ENCODE measurements at regions not wholly inside any gene's neighbourhood (a gene's known extent, or its start where the extent isn't known, plus 50 kb on each side); places are given as distances from the start of the nearest gene placed in this dataset.

GRCh38 chr7:47707583-47707982 lies 125.7 kb upstream of the TNS3 start (continued):
- TF ChIP-seq ZNF280D (CRISPR knock-in tag; IDR thresholded peaks at IDR 0.05) (no peak), ZNF333 (CRISPR knock-in tag; IDR thresholded peaks at IDR 0.05; ENCODE audit: borderline replicate concordance) (no peak), ZNF326 (CRISPR knock-in tag; IDR thresholded peaks at IDR 0.05; ENCODE audit: borderline replicate concordance) (no peak), TARDBP (CRISPR knock-in tag; IDR thresholded peaks at IDR 0.05) (no peak), CHCHD3 (CRISPR knock-in tag; IDR thresholded peaks at IDR 0.05) (no peak)
- TF ChIP-seq, protein P1, sequence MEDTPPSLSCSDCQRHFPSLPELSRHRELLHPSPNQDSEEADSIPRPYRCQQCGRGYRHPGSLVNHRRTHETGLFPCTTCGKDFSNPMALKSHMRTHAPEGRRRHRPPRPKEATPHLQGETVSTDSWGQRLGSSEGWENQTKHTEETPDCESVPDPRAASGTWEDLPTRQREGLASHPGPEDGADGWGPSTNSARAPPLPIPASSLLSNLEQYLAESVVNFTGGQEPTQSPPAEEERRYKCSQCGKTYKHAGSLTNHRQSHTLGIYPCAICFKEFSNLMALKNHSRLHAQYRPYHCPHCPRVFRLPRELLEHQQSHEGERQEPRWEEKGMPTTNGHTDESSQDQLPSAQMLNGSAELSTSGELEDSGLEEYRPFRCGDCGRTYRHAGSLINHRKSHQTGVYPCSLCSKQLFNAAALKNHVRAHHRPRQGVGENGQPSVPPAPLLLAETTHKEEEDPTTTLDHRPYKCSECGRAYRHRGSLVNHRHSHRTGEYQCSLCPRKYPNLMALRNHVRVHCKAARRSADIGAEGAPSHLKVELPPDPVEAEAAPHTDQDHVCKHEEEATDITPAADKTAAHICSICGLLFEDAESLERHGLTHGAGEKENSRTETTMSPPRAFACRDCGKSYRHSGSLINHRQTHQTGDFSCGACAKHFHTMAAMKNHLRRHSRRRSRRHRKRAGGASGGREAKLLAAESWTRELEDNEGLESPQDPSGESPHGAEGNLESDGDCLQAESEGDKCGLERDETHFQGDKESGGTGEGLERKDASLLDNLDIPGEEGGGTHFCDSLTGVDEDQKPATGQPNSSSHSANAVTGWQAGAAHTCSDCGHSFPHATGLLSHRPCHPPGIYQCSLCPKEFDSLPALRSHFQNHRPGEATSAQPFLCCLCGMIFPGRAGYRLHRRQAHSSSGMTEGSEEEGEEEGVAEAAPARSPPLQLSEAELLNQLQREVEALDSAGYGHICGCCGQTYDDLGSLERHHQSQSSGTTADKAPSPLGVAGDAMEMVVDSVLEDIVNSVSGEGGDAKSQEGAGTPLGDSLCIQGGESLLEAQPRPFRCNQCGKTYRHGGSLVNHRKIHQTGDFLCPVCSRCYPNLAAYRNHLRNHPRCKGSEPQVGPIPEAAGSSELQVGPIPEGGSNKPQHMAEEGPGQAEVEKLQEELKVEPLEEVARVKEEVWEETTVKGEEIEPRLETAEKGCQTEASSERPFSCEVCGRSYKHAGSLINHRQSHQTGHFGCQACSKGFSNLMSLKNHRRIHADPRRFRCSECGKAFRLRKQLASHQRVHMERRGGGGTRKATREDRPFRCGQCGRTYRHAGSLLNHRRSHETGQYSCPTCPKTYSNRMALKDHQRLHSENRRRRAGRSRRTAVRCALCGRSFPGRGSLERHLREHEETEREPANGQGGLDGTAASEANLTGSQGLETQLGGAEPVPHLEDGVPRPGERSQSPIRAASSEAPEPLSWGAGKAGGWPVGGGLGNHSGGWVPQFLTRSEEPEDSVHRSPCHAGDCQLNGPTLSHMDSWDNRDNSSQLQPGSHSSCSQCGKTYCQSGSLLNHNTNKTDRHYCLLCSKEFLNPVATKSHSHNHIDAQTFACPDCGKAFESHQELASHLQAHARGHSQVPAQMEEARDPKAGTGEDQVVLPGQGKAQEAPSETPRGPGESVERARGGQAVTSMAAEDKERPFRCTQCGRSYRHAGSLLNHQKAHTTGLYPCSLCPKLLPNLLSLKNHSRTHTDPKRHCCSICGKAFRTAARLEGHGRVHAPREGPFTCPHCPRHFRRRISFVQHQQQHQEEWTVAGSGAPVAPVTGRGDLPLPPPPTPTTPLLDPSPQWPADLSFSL (CRISPR knock-in tag; IDR thresholded peaks at IDR 0.05): no peak
- TF ChIP-seq, protein P2, sequence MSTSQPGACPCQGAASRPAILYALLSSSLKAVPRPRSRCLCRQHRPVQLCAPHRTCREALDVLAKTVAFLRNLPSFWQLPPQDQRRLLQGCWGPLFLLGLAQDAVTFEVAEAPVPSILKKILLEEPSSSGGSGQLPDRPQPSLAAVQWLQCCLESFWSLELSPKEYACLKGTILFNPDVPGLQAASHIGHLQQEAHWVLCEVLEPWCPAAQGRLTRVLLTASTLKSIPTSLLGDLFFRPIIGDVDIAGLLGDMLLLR (CRISPR knock-in tag; IDR thresholded peaks at IDR 0.05): no peak

Measured in HepG2 (cell line).